ENCODE measurements at regions not wholly inside any gene's neighbourhood (a gene's known extent, or its start where the extent isn't known, plus 50 kb on each side); places are given as distances from the start of the nearest gene placed in this dataset.
"Not testable (repeated sequence)": the region's sequence is repeated elsewhere in the genome, so short reads cannot be mapped to it uniquely, and the experiment has no call there.

DNA sequence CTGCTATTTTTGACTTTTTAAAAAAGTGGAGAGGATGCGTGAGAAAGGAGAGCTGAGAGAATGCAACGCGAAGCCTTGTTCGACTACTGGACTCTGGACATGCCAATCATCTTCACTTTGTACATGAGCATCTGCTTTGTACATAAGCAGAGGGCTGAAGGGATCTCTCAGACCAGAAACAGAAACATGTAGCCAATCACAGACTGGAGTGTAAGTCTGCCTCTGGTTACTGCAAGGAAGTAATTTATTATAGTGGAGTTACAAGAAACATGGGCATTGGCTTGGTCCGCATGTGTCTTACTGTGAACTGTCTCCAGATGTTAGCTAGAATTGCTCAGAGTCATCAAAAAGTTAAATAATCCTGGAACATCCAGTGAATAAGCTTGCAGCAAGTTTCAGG lies 190.0 kb upstream of the GRAMD2B start:
- DNase-seq (ENCODE audit: low spot score), result no peak

GRCh38 chr5:126234563-126235195 lies 188.5 kb upstream of the GRAMD2B start:
- peak; percentile 64 for DNase-seq (ENCODE audit: low spot score)

DNA sequence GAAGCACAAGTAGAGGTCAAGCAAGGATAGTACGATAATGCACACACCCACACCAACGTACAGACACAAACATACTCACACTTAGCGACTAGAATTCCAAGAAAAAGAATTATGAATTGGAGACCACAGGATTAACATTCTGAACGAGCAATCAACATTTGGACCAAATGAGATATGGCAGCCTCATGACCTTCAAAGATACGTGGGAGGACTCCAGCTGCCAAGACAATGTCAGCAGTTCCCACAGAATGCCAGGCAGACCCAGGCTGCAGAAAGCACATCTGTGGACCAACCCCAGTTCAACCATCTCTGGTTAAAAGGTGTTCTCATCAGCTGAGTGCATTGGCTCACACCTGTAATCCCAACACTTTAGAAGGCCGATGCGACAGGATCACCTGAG lies 187.6 kb upstream of the GRAMD2B start:
- no peak for DNase-seq (ENCODE audit: low spot score)

GRCh38 chr5:126236994-126237393 lies 186.2 kb upstream of the GRAMD2B start:
- no peak for DNase-seq (ENCODE audit: low spot score)

GRCh38 chr5:126248611-126249010 lies 174.6 kb upstream of the GRAMD2B start:
- peak; percentile 94 for DNase-seq (ENCODE audit: low spot score)

DNA sequence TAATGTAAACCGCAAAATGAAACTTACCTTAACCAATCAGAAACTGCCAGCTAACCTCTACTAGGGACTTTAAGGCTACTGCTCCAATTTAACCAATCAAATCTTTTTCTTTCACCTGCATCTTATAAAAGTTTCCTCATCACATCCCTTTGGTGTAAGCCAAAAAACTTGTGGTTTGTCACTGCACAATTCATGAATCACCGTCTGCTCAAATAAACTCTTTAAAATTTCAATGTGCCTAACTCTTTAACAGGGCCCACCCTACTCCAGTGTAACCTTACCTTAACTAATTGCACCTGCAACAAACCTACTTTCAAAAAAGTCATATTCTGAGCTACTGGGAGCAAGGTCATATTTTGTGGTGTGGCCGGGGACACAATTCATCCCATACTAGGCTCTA lies 172.2 kb upstream of the GRAMD2B start:
- DNase-seq (ENCODE audit: low spot score), result peak; percentile 53

DNA sequence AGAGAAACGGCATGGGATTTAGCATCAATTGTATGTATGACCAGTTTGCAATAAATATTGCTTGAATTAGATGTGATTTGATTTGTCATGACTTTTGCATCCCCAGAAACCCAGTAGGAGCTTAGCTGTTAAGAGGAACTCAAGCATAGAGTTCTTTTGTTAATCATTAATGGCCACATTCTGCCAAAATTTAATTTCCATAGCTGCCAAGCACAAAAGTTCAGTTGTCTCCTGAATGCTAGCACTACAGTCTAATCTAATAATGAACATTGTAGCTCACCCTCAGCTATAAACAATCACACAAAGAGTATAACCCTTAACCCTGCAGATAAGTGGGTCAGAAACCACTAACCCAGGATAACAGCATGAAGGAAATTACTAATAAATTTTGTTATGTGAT lies 169.8 kb upstream of the GRAMD2B start:
- peak; percentile 77 for DNase-seq (ENCODE audit: low spot score)

- DNase-seq (ENCODE audit: low spot score), result no peak
These were observed 159.5 kb upstream of the GRAMD2B start for GRCh38 chr5:126263591-126264184.

- no peak for DNase-seq (ENCODE audit: low spot score)
These were observed 157.3 kb upstream of the GRAMD2B start for GRCh38 chr5:126265917-126266316.

- peak; percentile 17 for DNase-seq (ENCODE audit: low spot score)
These were observed 155.8 kb upstream of the GRAMD2B start for GRCh38 chr5:126267438-126267837.

GRCh38 chr5:126268697-126269315 lies 154.4 kb upstream of the GRAMD2B start:
- DNase-seq (ENCODE audit: low spot score), result no peak

GRCh38 chr5:126269511-126269910 lies 153.7 kb upstream of the GRAMD2B start:
- no peak for DNase-seq (ENCODE audit: low spot score)

- DNase-seq (ENCODE audit: low spot score), result no peak
These were observed 152.1 kb upstream of the GRAMD2B start for GRCh38 chr5:126271141-126271540.

DNA sequence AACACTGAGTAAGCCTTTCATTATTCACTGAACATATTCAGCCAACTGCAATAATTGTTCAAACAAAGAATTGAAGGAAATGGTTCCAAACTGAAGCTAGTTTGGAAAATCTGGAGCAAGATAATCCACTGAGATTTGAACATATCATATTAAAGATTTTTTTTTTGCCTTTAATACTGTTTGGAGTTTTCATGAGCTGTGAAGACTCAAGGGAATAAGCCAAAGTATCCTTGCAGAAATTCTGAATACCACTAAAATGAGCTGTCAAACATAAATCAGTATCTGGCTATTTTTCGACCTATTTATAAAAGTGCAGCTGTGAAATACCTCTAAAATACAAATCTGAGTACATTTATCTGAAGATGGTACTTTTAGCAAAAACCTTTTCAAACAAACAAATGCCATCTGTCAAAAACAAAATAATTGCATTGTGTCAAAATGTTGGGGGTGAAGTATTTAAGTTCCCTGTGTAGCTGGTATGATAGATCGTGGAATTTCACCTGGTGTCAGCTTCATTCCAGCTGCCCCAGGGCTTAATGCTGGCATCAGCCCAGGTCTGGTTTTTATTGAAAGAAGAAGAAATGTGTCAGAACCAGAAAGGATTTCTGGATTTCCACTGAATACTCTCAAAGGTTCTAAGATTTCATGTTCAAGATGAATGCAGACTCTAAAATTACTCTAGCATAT lies 149.0 kb upstream of the GRAMD2B start:
- DNase-seq (ENCODE audit: low spot score), result no peak

DNA sequence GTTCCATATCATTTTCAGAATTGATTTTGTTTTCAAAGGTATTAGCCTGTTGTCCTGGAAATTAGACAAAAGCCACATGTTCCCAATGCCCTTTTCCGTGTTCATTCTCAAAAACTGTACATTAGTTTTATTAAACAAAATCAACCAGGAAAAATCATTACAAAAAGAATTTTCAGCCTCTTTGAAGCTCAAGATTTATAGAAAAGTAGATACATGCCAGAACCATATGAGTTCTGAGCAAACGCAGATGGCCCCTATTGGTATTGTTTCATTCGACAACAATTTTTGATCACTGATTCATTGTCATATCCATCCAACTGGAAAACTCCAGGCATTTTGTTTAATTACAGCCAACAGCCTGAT lies 148.5 kb upstream of the GRAMD2B start:
- DNase-seq (ENCODE audit: low spot score), result no peak

DNA sequence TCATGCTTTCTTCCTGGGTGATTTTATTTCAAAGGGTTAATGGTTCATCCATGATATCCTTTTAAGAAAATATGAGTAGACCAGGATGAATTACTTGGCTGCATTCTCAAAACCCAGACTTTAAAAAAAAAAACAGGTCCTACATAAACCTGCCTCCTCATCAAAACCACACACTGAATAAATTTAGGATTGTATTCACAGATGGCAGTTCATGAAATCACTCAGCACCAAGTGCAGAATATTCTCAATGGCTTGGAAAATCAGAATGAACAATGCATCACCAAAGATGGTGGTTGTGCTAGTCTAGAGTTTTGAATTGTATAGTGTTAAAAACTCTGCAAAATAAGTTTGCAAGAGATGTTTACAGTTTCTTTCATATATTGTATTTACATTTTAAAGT lies 145.4 kb upstream of the GRAMD2B start:
- no peak for DNase-seq (ENCODE audit: low spot score)

GRCh38 chr5:126280343-126280742 lies 142.9 kb upstream of the GRAMD2B start:
- no peak for DNase-seq (ENCODE audit: low spot score)

- no peak for DNase-seq (ENCODE audit: low spot score)
These were observed 142.4 kb upstream of the GRAMD2B start for GRCh38 chr5:126280846-126281245.

GRCh38 chr5:126284977-126285696 lies 138.1 kb upstream of the GRAMD2B start:
- DNase-seq (ENCODE audit: low spot score), result no peak

DNA sequence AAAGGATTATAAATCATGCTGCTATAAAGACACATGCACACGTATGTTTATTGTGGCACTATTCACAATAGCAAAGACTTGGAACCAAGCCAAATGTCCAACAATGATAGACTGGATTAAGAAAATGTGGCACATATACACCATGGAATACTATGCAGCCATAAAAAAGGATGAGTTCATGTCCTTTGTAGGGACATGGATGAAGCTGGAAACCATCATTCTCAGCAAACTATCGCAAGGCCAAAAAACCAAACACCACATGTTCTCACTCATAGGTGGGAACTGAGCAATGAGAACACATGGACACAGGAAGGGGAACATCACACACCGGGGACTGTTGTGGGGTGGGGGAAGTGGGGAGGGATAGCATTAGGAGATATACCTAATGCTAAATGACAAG lies 127.1 kb upstream of the GRAMD2B start:
- DNase-seq (ENCODE audit: low spot score), result not testable (repeated sequence)

GRCh38 chr5:126300293-126300692 lies 122.9 kb upstream of the GRAMD2B start:
- no peak for DNase-seq (ENCODE audit: low spot score)

DNA sequence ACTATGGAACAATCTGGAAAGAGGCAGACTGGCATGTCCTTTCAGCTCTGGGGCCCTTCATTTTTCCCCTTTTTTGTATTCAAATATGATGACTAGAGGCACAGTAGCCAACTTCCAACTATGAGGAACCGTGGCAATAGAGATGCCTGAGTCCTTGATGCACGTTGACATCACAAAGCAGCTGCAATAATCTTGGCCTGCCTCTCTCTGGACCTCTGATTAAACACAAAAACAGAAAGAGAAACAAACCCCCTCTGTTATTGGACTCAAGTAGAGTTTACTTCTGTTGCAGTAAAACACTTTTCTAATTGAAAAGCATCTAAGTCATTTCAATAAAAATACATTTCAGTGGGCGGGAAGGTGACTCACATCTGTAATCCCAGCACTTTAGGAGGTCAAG lies 122.2 kb upstream of the GRAMD2B start:
- DNase-seq (ENCODE audit: low spot score), result no peak

GRCh38 chr5:126309860-126310259 lies 113.3 kb upstream of the GRAMD2B start:
- peak; percentile 14 for DNase-seq (ENCODE audit: low spot score)
